H7 (cell line): ENCODE measurements at regions not wholly inside any gene's neighbourhood (a gene's known extent, or its start where the extent isn't known, plus 50 kb on each side); places are given as distances from the start of the nearest gene placed in this dataset.
"Not testable (repeated sequence)": the region's sequence is repeated elsewhere in the genome, so short reads cannot be mapped to it uniquely, and the experiment has no call there.

Source experiments
- DNase-seq: peaks from one replicate; pipeline ENCODE4 v3.0.0; 2012
- H3K27me3 ChIP-seq: 2 replicates; pipeline ENCODE4 v1.6.0; 2011; ENCODE audit warnings: mild to moderate bottlenecking, low read length; ENCODE audit not compliant: control insufficient read depth, insufficient read depth
- H3K36me3 ChIP-seq: replicated peaks from 2 replicates; pipeline ENCODE4 v1.5.1; 2011; ENCODE audit warnings: low read length; ENCODE audit not compliant: control insufficient read depth, insufficient read depth
- H3K4me3 ChIP-seq: 2 replicates; pipeline ENCODE4 v1.5.1; 2011; ENCODE audit warnings: low read depth, mild to moderate bottlenecking, control low read depth, low read length, moderate library complexity; ENCODE audit not compliant: insufficient read depth

DNA sequence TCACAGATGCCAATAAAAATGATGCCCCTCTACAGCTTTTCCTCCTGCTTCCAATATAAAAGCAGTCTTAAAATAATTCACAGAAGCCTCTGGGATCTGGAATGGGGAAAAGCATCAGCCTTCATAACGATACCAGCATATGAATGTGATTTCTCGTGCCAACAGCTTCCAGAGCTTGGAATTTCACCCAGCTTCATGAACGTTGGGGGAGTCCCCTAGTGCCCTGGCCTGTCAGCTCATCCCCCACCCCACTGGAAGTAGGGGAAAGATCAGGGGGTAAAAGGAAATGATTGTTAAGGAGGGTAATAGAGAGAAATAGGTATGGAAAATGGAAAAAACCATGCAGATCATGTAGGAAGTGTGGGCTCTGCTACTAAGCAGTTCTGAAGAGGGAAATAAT, 253.6 kb downstream of the INHBA start:
- Histone ChIP-seq H3K4me3 (no peak overlapping the region), H3K27me3 (no peaks in the 10 kb centered on the region), H3K36me3 (no peaks in the 10 kb centered on the region)
- no peak for DNase-seq

DNA sequence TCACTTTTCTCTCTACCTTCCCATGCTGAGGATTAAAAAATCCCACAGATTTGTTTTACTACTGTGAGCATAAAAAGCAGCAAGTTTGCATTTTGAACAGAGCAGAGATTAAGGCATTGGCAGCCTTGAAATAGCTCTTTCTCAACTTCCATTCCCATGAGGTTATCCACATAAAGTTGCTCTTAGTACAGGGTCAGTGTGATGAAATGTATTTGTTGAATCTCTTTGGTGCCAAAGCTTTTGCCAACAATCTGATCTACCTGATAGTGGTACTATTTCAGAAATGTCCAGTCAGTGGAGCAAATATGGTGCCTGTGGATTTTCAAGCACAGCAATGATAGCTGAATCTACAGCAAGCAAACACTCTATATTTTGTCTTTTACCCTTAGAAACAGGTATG, 254.8 kb downstream of the INHBA start:
- Histone ChIP-seq H3K4me3 (no peak overlapping the region), H3K36me3 (no peaks in the 10 kb centered on the region)
- DNase-seq, result no peak

DNA sequence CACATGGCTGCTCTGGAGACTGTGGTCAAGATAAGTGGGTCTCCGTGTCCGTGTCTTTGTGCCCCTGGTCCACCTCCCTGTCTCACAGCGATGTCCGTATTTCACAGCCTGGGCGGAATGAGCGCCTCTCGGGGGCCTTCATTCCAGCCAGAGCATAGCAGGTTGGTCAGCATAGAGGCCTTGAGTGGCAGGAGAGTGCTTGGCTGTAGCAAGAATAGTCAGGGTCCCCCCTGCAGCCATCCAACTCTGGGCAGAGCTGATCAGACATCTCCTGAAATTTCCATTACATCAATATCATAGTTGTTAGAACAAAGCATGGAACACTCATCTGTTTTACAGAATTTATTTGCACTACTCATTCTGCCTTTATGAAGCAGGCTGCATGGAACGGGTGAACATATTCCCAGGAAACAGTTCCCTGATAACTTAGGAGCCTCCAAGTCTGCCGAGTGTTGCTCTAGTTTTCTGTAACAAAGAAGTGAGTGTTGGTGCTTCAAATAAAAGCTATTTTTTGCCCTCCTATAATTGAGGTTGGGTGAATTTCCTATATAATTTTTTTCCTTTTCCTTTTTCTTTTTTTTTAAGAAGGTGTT, 255.3 kb downstream of the INHBA start:
- H3K36me3 ChIP-seq, result no peaks in the 10 kb centered on the region
- no peaks in the 10 kb centered on the region for H3K27me3 ChIP-seq
- no peak for DNase-seq
- H3K4me3 ChIP-seq, result no peak overlapping the region

More for the DNA sequence above, 254.8 kb downstream of the INHBA start:
- no peaks in the 10 kb centered on the region for H3K27me3 ChIP-seq

DNA sequence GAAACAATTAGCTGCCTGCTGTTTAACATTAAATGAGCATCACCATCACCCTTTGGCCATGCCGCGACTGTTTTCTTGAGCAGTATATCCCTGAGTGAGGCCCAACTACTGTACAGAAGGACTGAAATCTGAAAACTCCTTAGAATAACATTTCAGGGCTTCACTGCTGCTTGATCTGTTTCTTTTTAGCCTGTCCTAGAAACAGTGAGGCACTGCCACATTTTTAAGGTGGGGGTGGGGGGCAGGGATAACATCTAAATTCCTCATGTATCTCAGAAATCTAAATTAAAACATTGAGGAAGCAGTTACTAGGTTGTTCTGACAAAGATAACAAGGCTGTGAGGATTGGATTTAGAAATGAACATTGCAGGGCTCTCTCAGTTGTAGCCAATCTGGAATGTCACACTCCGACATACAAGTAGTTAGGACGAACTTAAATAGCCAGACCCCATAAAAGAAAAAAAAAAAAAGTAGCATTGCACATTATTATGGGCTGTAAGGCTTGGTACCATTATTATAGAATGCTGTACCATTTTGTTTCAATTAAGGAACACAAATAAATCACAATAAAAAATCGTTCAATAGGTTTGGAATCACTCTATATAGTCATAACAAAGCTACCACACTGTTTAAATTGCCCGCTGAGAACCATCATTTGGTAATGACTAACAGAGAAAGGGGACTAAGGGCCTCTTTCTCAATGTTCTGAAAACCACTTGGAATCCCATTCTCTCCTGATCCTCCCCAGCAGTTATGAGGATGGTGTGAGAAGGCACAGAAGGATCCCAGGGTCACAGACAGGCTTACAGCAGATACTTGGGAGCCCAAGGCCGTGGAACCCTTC, 256.1 kb downstream of the INHBA start:
- Histone ChIP-seq H3K36me3 (no peaks in the 10 kb centered on the region), H3K4me3 (no peak overlapping the region), H3K27me3 (no peaks in the 10 kb centered on the region)
- DNase-seq, result no peak

DNA sequence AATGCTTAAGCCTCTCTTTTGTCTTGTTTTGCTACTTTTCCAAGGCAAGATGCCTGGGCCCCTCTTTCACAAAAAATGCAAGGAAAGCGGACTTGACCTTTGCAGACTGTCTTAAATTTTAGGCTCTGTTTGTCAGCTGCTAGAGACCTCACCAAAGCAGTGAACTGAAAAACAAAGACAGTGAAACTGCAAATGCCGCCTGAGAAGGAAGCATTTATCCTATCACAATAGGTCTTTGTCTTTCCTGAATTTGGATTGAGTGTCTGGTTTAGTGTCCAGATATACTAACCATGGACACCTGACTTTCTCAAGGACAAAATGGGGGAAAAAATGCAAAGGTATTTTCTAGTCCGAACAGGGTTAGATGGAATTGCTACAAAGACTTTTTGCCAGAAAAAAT, 256.9 kb downstream of the INHBA start:
- no peak for DNase-seq
- Histone ChIP-seq H3K4me3 (no peak overlapping the region), H3K36me3 (no peaks in the 10 kb centered on the region), H3K27me3 (no peaks in the 10 kb centered on the region)

DNA sequence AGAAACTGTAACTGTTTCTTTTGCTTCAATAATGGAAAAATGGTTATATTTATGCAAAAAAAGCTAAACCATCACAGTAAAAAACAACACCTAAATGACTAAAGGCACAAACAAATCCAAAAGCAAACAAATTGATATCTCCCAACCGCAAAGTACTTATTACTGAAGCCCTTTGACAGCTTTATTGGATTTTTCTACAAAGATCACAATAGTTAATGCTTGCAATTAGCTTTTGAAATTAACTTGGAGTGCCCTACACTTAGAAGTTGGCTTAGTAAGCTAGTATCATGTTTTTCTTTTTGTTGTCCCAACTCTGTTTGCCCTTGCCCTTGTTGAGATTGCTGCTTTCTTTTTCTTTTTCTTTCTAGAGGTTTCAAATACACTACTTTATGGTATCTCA, 257.5 kb downstream of the INHBA start:
- DNase-seq, result no peak
- Histone ChIP-seq H3K27me3 (no peaks in the 10 kb centered on the region), H3K36me3 (no peaks in the 10 kb centered on the region), H3K4me3 (no peak overlapping the region)

DNA sequence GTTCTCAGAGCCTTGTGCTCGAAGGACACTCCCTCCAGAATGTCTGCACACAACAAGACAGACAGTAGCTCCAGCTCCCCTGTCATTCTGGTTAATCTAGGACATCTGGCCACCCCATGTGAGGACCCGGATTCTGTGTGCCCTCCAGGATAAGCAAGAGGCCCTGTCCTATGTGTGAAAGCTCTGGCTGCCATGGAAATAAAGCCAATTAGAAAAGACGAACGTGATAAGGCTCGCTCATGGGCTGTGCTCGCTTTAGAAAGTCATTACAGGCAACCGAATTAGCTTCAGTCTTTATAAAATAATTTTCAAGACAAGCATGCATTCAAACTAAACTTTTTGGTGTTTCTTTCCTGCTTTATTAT, 263.4 kb downstream of the INHBA start:
- Histone ChIP-seq H3K36me3 (no peaks in the 10 kb centered on the region), H3K4me3 (no peak overlapping the region), H3K27me3 (no peaks in the 10 kb centered on the region)
- DNase-seq, result no peak

DNA sequence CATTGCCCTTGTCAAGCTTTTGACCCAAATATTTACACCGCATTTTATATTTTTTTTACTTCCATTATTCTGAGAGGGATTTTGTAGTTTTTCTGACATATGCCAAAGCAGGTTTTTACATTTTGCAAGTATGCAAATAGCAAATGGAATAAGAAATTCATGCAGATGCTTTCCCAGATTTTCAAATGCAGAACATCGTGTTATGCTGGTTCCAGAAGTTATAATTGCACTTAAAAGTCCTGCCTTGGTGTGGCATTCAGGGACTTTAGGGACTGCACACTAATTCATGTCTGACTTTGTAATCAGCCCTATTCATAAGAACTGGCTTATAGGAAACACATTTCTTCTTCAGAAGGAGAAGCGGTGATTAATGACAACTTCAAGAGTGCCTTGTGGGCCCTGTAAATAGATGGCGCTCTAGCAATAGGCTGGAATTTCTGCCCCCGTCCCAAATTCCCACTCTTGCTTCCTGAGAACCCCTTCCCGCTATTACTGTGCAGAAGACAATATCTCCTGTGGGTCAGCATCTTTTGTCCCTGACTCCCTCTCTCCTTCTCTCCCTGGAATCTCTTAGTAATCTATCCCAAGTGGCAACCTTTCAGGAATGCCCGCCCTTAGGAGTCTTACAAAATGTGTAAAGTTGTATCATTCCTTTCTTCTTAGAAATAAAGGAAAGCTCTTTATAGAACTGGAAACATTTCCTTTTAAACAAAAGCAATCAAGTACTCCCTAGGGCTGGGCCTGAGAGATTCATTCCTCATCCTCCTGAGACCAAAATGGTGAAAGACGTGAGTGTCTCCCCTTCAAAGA, 264.0 kb downstream of the INHBA start:
- Histone ChIP-seq H3K36me3 (no peaks in the 10 kb centered on the region), H3K4me3 (no peak overlapping the region), H3K27me3 (no peaks in the 10 kb centered on the region)
- DNase-seq, result no peak

DNA sequence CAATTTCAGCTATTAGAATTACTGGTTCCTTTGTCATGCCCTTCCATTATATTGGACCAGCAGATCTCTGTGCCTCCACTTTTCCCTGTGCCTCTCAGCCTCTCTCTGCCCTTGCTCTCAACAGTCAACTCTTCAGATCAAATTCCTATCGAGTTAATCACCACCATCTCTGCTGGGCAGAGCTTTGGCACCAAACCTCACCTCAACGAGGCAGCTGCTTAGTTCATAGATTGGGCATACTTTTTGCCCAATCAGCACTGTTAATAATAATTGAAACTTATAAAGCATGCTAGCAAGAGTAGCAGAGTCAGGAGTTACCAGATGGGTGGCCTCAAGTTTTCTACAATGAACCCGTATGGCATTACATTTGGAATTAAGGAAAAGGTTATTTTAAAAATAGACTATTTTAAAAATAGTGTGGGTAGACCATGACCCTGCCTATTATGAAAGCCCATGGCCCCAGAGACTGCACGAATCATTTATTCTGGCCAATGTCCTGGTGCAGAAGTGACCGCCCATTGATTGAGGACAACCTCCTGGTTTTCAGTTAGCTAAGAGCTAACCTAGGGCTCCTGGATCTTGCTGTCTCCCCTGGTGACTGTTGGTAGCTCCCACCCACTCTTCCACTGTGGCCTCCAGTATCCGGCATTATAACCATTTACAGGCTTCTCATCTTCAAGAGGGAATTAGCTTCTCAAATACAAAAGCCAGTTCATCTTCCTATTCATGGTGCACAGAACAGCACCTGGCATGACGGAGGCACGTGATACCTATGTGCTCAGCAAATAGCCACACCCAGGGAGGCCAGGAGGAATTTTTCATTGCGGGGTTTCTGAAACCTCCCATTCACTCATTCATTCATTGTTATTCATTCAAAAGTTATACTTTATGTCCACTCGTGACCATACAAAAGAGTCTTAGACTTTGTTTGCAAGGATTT, 265.4 kb downstream of the INHBA start:
- DNase-seq, result no peak
- Histone ChIP-seq H3K4me3 (no peak overlapping the region), H3K27me3 (no peaks in the 10 kb centered on the region), H3K36me3 (no peaks in the 10 kb centered on the region)

DNA sequence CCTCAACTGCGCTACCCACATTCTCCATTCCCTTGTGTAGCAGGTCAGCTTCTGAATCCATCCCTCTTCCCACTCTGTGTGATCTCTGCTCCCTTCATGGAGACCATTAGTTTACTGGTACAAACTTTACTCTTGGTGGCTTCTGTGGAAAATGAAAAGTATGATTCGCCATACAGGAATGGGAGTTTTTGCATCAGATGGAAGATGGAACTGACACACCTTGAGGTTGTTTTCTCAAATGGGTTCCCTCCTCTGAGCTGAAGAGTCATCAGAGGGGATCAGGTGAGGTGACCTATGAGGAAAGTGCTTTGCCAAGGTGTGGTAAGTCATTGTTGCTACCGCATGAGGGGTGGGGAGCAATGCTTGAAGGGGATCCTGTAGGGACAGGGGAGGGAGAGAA, 266.8 kb downstream of the INHBA start:
- no peaks in the 10 kb centered on the region for H3K27me3 ChIP-seq
- no peaks in the 10 kb centered on the region for H3K36me3 ChIP-seq
- DNase-seq, result no peak
- no peak overlapping the region for H3K4me3 ChIP-seq

DNA sequence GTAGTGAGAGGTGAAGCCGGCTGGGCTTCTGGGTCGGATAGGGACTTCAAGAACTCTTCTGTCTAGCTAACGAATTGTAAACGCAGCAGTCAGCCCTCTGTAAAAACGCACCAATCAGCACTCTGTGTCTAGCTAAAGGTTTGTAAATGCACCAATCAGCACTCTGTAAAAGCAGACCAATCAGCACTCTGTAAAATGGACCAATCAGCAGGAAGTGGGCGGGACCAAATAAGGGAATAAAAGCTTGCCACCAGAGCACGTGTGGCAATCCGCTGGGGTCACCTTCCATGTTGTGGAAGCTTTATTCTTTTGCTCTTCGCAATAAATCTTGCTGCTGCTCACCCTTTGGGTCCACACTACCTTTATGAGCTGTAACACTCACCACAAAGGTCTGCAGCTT, 267.9 kb downstream of the INHBA start:
- not testable (repeated sequence) for H3K27me3 ChIP-seq

DNA sequence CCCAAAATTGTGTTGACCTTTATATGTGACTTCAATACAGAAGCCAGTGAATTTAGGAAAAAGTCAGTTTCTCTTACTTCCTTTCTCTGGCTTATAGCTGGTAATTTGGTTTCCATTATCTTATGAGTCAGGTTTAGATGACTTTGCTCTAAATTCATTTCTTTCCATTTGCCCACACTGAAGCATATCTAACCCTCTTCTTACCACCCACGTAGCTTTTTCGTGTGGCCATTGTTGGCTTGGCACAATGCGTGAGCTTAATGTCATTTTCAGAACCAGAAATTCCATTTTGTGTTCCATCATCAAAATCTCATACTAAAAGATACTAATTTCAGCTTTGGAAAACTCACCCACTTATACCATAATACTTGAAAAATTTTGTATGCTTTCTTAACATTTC, 271.2 kb downstream of the INHBA start:
- Histone ChIP-seq H3K36me3 (no peaks in the 10 kb centered on the region), H3K4me3 (no peak overlapping the region), H3K27me3 (no peaks in the 10 kb centered on the region)
- DNase-seq, result no peak

More for the DNA sequence above, 267.9 kb downstream of the INHBA start:
- not testable (repeated sequence) for H3K4me3 ChIP-seq, H3K36me3 ChIP-seq, DNase-seq

DNA sequence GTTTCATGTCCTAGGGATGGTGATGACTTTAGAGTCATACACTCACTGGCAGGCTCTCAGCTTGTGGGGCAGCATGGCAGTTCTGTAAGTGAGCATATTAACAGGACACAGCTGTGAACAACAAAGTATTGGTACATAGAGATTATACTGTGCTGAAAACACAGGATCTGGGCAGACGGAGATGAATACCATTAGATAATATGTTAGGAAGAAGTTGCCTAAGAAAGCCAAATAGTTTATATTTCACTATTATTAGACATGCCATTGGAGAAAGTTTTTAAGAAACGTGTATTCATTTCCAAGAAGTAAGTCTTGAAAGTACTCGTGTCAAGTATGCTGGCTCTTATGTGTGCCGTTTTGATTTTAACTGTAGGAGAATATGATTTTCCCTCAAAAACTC, 274.5 kb downstream of the INHBA start:
- DNase-seq, result no peak
- no peaks in the 10 kb centered on the region for H3K36me3 ChIP-seq
- no peak overlapping the region for H3K4me3 ChIP-seq
- H3K27me3 ChIP-seq, result no peaks in the 10 kb centered on the region

DNA sequence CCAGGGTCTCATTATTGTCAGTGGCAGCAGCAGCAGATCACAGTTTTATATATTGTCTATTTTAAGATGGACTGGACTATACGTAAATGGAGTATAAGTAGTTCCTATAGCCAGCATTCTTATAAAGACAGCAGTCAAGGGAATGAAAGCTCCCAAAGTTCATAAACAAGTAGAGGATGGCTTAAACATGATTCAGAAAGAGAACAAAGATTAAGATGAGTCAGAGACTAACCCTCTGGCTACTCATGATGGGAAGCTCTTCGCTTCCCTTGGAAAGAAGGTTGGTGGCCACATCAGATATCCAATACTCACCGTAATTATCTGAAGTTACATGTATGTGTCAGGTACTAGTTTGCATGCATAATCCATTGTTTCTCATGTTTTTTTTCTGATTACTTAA, 277.0 kb downstream of the INHBA start:
- Histone ChIP-seq H3K4me3 (no peak overlapping the region), H3K36me3 (no peaks in the 10 kb centered on the region)
- no peak for DNase-seq

More for the DNA sequence above, 277.0 kb downstream of the INHBA start:
- H3K27me3 ChIP-seq, result no peaks in the 10 kb centered on the region
